Endothelial cell of umbilical vein (primary cell): ENCODE measurements at regions not wholly inside any gene's neighbourhood (a gene's known extent, or its start where the extent isn't known, plus 50 kb on each side); places are given as distances from the start of the nearest gene placed in this dataset.
"Not testable (repeated sequence)": the region's sequence is repeated elsewhere in the genome, so short reads cannot be mapped to it uniquely, and the experiment has no call there.

Source experiments
- BruUV-seq: library from RNA; stranded (reverse); fragments of 400-500 nt; replicated peaks from 2 replicates; lab custom pipeline; 2021; lab: Mats Ljungman, UMichigan
- CTCF ChIA-PET: fragments of 300-600, 350-600 bp; sonication (Branson Sonifier 250); formaldehyde crosslinking; loops from one replicate; lab custom pipeline; 2021; ENCODE audit warnings: antibody characterized with exemption, inconsistent platforms; lab: Charles Lee
- POLR2A ChIA-PET: fragments of 300-600, 350-600 bp; sonication (Branson Sonifier 250); formaldehyde crosslinking; loops from one replicate; lab custom pipeline; 2021; ENCODE audit warnings: antibody characterized with exemption, inconsistent platforms; lab: Charles Lee
- DNase-seq: peaks from one replicate; pipeline ENCODE4 v3.0.0-alpha.2; 2011; ENCODE audit warnings: low read depth, low spot score
- FAIRE-seq: peaks from 2 replicates; lab custom pipeline; 2011; peaks lifted over from hg19 to GRCh38; lab: Jason Lieb, UNC
- H2AFZ ChIP-seq: 2 replicates; pipeline ENCODE4 v1.6.0; 2012; ENCODE audit warnings: low read depth, low read length, control low read depth, inconsistent platforms
- H3K27ac ChIP-seq: 2 replicates; pipeline ENCODE4 v1.5.1; 2011; ENCODE audit warnings: low read depth, mild to moderate bottlenecking, control low read depth, low read length, moderate library complexity; ENCODE audit not compliant: insufficient read depth
- H3K27me3 ChIP-seq, 2 experiments: 2 replicates each; pipeline versions ENCODE4 v1.6.0 to v1.6.1; 2011; ENCODE audit warnings: low read length in 2 of 2, mixed read lengths in 1 of 2; ENCODE audit not compliant: control insufficient read depth in 2 of 2, insufficient read depth in 2 of 2
- H3K36me3 ChIP-seq, 2 experiments: 2 replicates in 1 of 2; 3 replicates in 1 of 2; pipeline ENCODE4 v1.5.1; 2011; ENCODE audit warnings: low read length in 2 of 2, mild to moderate bottlenecking in 1 of 2, moderate library complexity in 1 of 2; ENCODE audit not compliant: control insufficient read depth in 2 of 2, insufficient read depth in 2 of 2; ENCODE audit errors: extremely low read depth in 1 of 2
- H3K4me1 ChIP-seq: 3 replicates; pipeline ENCODE4 v1.5.1; 2011; ENCODE audit warnings: mild to moderate bottlenecking, low read length; ENCODE audit not compliant: control insufficient read depth, insufficient read depth; ENCODE audit errors: extremely low read depth
- H3K4me2 ChIP-seq: 2 replicates; pipeline ENCODE4 v1.6.1; 2011; ENCODE audit warnings: low read length, control low read depth, mixed read lengths; ENCODE audit not compliant: insufficient read depth
- H3K4me3 ChIP-seq, 3 experiments: fragments of 200-600 bp in 1 of 3; sonication (generic), shearing (Covaris generic) in 1 of 3; replicated peaks in 1 of 3; 2 replicates each; pipeline ENCODE4 v1.5.1; 2011 to 2016; ENCODE audit warnings: control low read depth in 3 of 3, low read length in 3 of 3, mild to moderate bottlenecking in 2 of 3, inconsistent platforms in 1 of 3, low read depth in 1 of 3, moderate library complexity in 1 of 3; ENCODE audit not compliant: insufficient read depth in 1 of 3
- H3K79me2 ChIP-seq: 2 replicates; pipeline ENCODE4 v1.6.0; 2012; ENCODE audit warnings: low read length, inconsistent platforms; ENCODE audit not compliant: control insufficient read depth, insufficient read depth
- H3K9ac ChIP-seq: replicated peaks from 2 replicates; pipeline ENCODE3; 2011; ENCODE audit warnings: low read length, control low read depth; ENCODE audit not compliant: insufficient read depth; ENCODE audit errors: extremely low read depth
- H3K9me1 ChIP-seq: replicated peaks from 3 replicates; pipeline ENCODE4 v1.6.0; 2011; ENCODE audit warnings: mild to moderate bottlenecking, low read length; ENCODE audit not compliant: control insufficient read depth, insufficient read depth; ENCODE audit errors: extremely low read depth
- H3K9me3 ChIP-seq: replicated peaks from 2 replicates; pipeline ENCODE4 v1.5.1; 2012; ENCODE audit warnings: low read length, inconsistent platforms; ENCODE audit not compliant: control insufficient read depth, insufficient read depth
- H4K20me1 ChIP-seq: replicated peaks from 2 replicates; pipeline ENCODE3; 2011; ENCODE audit warnings: mild to moderate bottlenecking, low read length; ENCODE audit not compliant: control insufficient read depth, insufficient read depth; ENCODE audit errors: extremely low read depth
- CTCF ChIP-seq, 2 donors: IDR thresholded peaks; 1 replicate in 1 of 2; 2 replicates in 1 of 2; pipeline ENCODE4 v1.5.1; 2011; ENCODE audit warnings: low read length in 2 of 2, mild to moderate bottlenecking in 2 of 2, moderate library complexity in 2 of 2, control low read depth in 1 of 2, inconsistent platforms in 1 of 2, low read depth in 1 of 2; ENCODE audit not compliant: insufficient read depth in 1 of 2; ENCODE audit errors: extremely low read depth in 1 of 2
- EZH2 ChIP-seq: IDR thresholded peaks from 2 replicates; pipeline ENCODE4 v1.6.1; 2012; ENCODE audit warnings: borderline replicate concordance, low read depth, mild to moderate bottlenecking, moderate library complexity, low read length, inconsistent platforms; ENCODE audit not compliant: severe bottlenecking
- FOS ChIP-seq: IDR thresholded peaks from 2 replicates; pipeline ENCODE4 v1.6.1; 2011; ENCODE audit warnings: mild to moderate bottlenecking, low read length, moderate library complexity, borderline replicate concordance; ENCODE audit not compliant: insufficient read depth
- GATA2 ChIP-seq: IDR thresholded peaks from 2 replicates; pipeline ENCODE4 v1.7.0; 2011; ENCODE audit warnings: low read depth, mild to moderate bottlenecking, moderate library complexity, mixed read lengths, low read length; ENCODE audit not compliant: insufficient read length, insufficient read depth
- JUN ChIP-seq: IDR thresholded peaks from 2 replicates; pipeline ENCODE4 v1.6.1; 2011; ENCODE audit warnings: borderline replicate concordance, low read depth; ENCODE audit not compliant: insufficient read length, insufficient read depth
- MAX ChIP-seq: IDR thresholded peaks from 2 replicates; pipeline ENCODE4 v1.6.1; 2011; ENCODE audit not compliant: insufficient read depth, insufficient read length
- MYC ChIP-seq: IDR thresholded peaks from one replicate; pipeline ENCODE4 v1.6.1; 2011; ENCODE audit warnings: mild to moderate bottlenecking, low read depth, low read length
- POLR2A ChIP-seq: IDR thresholded peaks from 2 replicates; pipeline ENCODE4 v1.6.1; 2012; ENCODE audit warnings: low read depth, mild to moderate bottlenecking, control low read depth, low read length
- POLR2AphosphoS5 ChIP-seq: IDR thresholded peaks from 2 replicates; pipeline ENCODE4 v1.6.1; 2012; ENCODE audit warnings: low read depth, mild to moderate bottlenecking, control low read depth, low read length, moderate library complexity; ENCODE audit not compliant: insufficient read depth
- dilution Hi-C: fragments of 300-500 bp; cut with MboI; formaldehyde crosslinking; loops from one replicate; pipeline ENCODE4 v1.15.0; 2019; ENCODE audit warnings: low sequenced_read_pairs; ENCODE audit not compliant: extremely low pct_ligation_motif_present
- intact Hi-C: fragments of 100-400 bp; cut with micrococcal nuclease; formaldehyde crosslinking; loops from one replicate; pipeline ENCODE4 v1.10.0; 2022

GRCh38 chr19:31537136-31537535 lies 187.9 kb upstream of the TSHZ3 start:
- no TSS peak for BruUV-seq
- no peak overlapping the region for H3K4me2 ChIP-seq
- intact Hi-C loops, result no loop called here
- no peak overlapping the region for H3K27ac ChIP-seq
- no peaks in the 10 kb centered on the region for H3K36me3 ChIP-seq
- ChIA-PET CTCF (no interaction called here), POLR2A (no interaction called here)
- dilution Hi-C loops, result no loop called here
- H4K20me1 ChIP-seq, result no peaks in the 10 kb centered on the region
- no peak overlapping the region for H2AFZ ChIP-seq
- no peak overlapping the region for H3K4me3 ChIP-seq
- H3K27me3 ChIP-seq, result no peaks in the 10 kb centered on the region
- H3K79me2 ChIP-seq, result no peaks in the 10 kb centered on the region
- H3K9me1 ChIP-seq, result no peaks in the 10 kb centered on the region
- DNase-seq, result no peak
- no peak for FAIRE-seq
- no peaks in the 10 kb centered on the region for H3K4me1 ChIP-seq
- no peak overlapping the region for H3K9ac ChIP-seq
- TF ChIP-seq EZH2, result no peak
- no peak for TF ChIP-seq FOS
- TF ChIP-seq MAX, result no peak
- TF ChIP-seq MYC, result no peak
- TF ChIP-seq POLR2AphosphoS5, result no peak
- TF ChIP-seq GATA2, result no peak
- no peak for TF ChIP-seq CTCF (IDR thresholded peaks at IDR 0.05; ENCODE audit: extremely low read depth in 1 of 2, insufficient read depth in 1 of 2, low read depth in 1 of 2, low read length in 2 of 2)
- no peak for TF ChIP-seq POLR2A
- no peak for TF ChIP-seq JUN
- H3K9me3 ChIP-seq, result peaks cover 9% of the 10 kb centered on the region

- H3K4me2 ChIP-seq, DNase-seq, H3K4me1 ChIP-seq, H3K4me3 ChIP-seq, H2AFZ ChIP-seq, dilution Hi-C loops, CTCF ChIA-PET, H3K36me3 ChIP-seq, H3K79me2 ChIP-seq, H3K9me3 ChIP-seq, H3K9me1 ChIP-seq, POLR2A ChIA-PET, intact Hi-C loops, H3K27me3 ChIP-seq, H4K20me1 ChIP-seq, BruUV-seq, FAIRE-seq, H3K27ac ChIP-seq, H3K9ac ChIP-seq: not testable (repeated sequence)
Measured at GRCh38 chr19:31537902-31538301, 188.7 kb upstream of the TSHZ3 start.
